WTC11 (cell line): ENCODE measurements at regions not wholly inside any gene's neighbourhood (a gene's known extent, or its start where the extent isn't known, plus 50 kb on each side); places are given as distances from the start of the nearest gene placed in this dataset.

Experiments used
- ATAC-seq: fragments of 200-7000 bp; cut with Tn5 transposase; 2 replicates; pipeline ENCODE4 v1.10.0; 2021; ENCODE audit warnings: mild to moderate bottlenecking, moderate library complexity
- CTCF ChIA-PET: fragments of 300-600 bp; sonication (Branson Sonifier 250); formaldehyde crosslinking; loops from one replicate; lab custom pipeline; 2021; ENCODE audit warnings: antibody characterized with exemption; lab: Charles Lee
- POLR2A ChIA-PET: fragments of 350-600 bp; sonication (Branson Sonifier 250); formaldehyde crosslinking; loops from one replicate; lab custom pipeline; 2021; ENCODE audit warnings: antibody characterized with exemption; lab: Charles Lee
- DNase-seq: peaks from one replicate; pipeline ENCODE4 v3.0.0; 2021; ENCODE audit warnings: low spot score
- H3K27ac Mint-ChIP-seq: 2 replicates; pipeline ENCODE4 v1.8.0; 2021; ENCODE audit warnings: mixed read lengths
- H3K27me3 Mint-ChIP-seq: 2 replicates; pipeline ENCODE4 v1.8.0; 2021; ENCODE audit warnings: low read depth, mild to moderate bottlenecking, moderate library complexity, mixed read lengths
- H3K36me3 Mint-ChIP-seq: 2 replicates; pipeline ENCODE4 v1.8.0; 2021; ENCODE audit warnings: mixed read lengths
- H3K4me1 Mint-ChIP-seq: 2 replicates; pipeline ENCODE4 v1.8.0; 2022; ENCODE audit warnings: mixed read lengths
- H3K4me3 Mint-ChIP-seq: 2 replicates; pipeline ENCODE4 v1.8.0; 2021; ENCODE audit warnings: mild to moderate bottlenecking, moderate library complexity, mixed read lengths
- H3K9me3 Mint-ChIP-seq: 2 replicates; pipeline ENCODE4 v1.8.0; 2021; ENCODE audit warnings: mixed read lengths
- CBFB ChIP-seq: sonication (generic); formaldehyde crosslinking; IDR thresholded peaks from 2 replicates; pipeline ENCODE4 v1.8.1; 2022; ENCODE audit warnings: mild to moderate bottlenecking, low read depth, missing genetic modification reagents
- CTCF ChIP-seq: fragments of 200-600 bp; IDR thresholded peaks from 2 replicates; pipeline ENCODE4 v1.8.0; 2022; ENCODE audit warnings: antibody characterized with exemption
- ERG ChIP-seq: fragments of 250-450 bp; sonication (Bioruptor Pico); IDR thresholded peaks from 2 replicates; pipeline ENCODE4 v1.8.0; 2021; ENCODE audit warnings: mild to moderate bottlenecking
- GABPB1 ChIP-seq: sonication (generic); formaldehyde crosslinking; IDR thresholded peaks from 2 replicates; pipeline ENCODE4 v1.8.1; 2023; ENCODE audit warnings: mild to moderate bottlenecking, missing genetic modification reagents
- GRHL2 ChIP-seq: fragments of 250-450 bp; sonication (Bioruptor Pico); IDR thresholded peaks from 2 replicates; pipeline ENCODE4 v1.8.0; 2022; ENCODE audit warnings: mild to moderate bottlenecking, moderate library complexity; ENCODE audit not compliant: insufficient replicate concordance, severe bottlenecking
- NFE2L1 ChIP-seq: sonication (generic); formaldehyde crosslinking; IDR thresholded peaks from 2 replicates; pipeline ENCODE4 v1.8.1; 2023; ENCODE audit warnings: missing genetic modification reagents
- PREB ChIP-seq: sonication (generic); formaldehyde crosslinking; IDR thresholded peaks from 2 replicates; pipeline ENCODE4 v1.8.1; 2022; ENCODE audit warnings: mild to moderate bottlenecking, missing genetic modification reagents, moderate library complexity, borderline replicate concordance
- SMAD4 ChIP-seq: sonication (generic); formaldehyde crosslinking; IDR thresholded peaks from 2 replicates; pipeline ENCODE4 v1.8.0; 2022; ENCODE audit warnings: mild to moderate bottlenecking, missing genetic modification reagents
- SOX15 ChIP-seq: fragments of 250-450 bp; sonication (Bioruptor Pico); IDR thresholded peaks from 2 replicates; pipeline ENCODE4 v1.9.0; 2021; ENCODE audit warnings: mild to moderate bottlenecking
- ZMAT4 ChIP-seq: fragments of 250-450 bp; sonication (Bioruptor Pico); IDR thresholded peaks from 2 replicates; pipeline ENCODE4 v1.9.0; 2021; ENCODE audit warnings: mild to moderate bottlenecking
- ZNF138 ChIP-seq: sonication (generic); formaldehyde crosslinking; conservative IDR thresholded peaks from 2 replicates; pipeline ENCODE4 v1.8.1; 2022; ENCODE audit warnings: mild to moderate bottlenecking, moderate library complexity, missing genetic modification reagents
- ZNF423 ChIP-seq: fragments of 250-450 bp; sonication (Bioruptor Pico); IDR thresholded peaks from 2 replicates; pipeline ENCODE4 v2.1.2; 2022; ENCODE audit warnings: mild to moderate bottlenecking, moderate library complexity
- TF ChIP-seq, protein P1 (sequence below): sonication (generic); formaldehyde crosslinking; IDR thresholded peaks from 2 replicates; pipeline ENCODE4 v1.8.1; 2023; ENCODE audit warnings: mild to moderate bottlenecking, missing genetic modification reagents, borderline replicate concordance
- TF ChIP-seq, protein P2 (sequence below): sonication (generic); formaldehyde crosslinking; IDR thresholded peaks from 2 replicates; pipeline ENCODE4 v1.8.0; 2022; ENCODE audit warnings: mild to moderate bottlenecking, missing genetic modification reagents
- TF ChIP-seq, protein P3 (sequence below): sonication (generic); formaldehyde crosslinking; IDR thresholded peaks from 2 replicates; pipeline ENCODE4 v1.8.1; 2023; ENCODE audit warnings: mild to moderate bottlenecking, missing genetic modification reagents

- TF ChIP-seq, protein P1, sequence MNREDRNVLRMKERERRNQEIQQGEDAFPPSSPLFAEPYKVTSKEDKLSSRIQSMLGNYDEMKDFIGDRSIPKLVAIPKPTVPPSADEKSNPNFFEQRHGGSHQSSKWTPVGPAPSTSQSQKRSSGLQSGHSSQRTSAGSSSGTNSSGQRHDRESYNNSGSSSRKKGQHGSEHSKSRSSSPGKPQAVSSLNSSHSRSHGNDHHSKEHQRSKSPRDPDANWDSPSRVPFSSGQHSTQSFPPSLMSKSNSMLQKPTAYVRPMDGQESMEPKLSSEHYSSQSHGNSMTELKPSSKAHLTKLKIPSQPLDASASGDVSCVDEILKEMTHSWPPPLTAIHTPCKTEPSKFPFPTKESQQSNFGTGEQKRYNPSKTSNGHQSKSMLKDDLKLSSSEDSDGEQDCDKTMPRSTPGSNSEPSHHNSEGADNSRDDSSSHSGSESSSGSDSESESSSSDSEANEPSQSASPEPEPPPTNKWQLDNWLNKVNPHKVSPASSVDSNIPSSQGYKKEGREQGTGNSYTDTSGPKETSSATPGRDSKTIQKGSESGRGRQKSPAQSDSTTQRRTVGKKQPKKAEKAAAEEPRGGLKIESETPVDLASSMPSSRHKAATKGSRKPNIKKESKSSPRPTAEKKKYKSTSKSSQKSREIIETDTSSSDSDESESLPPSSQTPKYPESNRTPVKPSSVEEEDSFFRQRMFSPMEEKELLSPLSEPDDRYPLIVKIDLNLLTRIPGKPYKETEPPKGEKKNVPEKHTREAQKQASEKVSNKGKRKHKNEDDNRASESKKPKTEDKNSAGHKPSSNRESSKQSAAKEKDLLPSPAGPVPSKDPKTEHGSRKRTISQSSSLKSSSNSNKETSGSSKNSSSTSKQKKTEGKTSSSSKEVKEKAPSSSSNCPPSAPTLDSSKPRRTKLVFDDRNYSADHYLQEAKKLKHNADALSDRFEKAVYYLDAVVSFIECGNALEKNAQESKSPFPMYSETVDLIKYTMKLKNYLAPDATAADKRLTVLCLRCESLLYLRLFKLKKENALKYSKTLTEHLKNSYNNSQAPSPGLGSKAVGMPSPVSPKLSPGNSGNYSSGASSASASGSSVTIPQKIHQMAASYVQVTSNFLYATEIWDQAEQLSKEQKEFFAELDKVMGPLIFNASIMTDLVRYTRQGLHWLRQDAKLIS (CRISPR knock-in tag), result no peak
- TF ChIP-seq SMAD4 (CRISPR knock-in tag), result no peak
- TF ChIP-seq, protein P2, sequence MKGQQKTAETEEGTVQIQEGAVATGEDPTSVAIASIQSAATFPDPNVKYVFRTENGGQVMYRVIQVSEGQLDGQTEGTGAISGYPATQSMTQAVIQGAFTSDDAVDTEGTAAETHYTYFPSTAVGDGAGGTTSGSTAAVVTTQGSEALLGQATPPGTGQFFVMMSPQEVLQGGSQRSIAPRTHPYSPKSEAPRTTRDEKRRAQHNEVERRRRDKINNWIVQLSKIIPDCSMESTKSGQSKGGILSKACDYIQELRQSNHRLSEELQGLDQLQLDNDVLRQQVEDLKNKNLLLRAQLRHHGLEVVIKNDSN (CRISPR knock-in tag), result no peak
- no peak for TF ChIP-seq ERG (CRISPR knock-in tag)
- TF ChIP-seq CBFB (CRISPR knock-in tag), result no peak
- no peak for TF ChIP-seq ZMAT4 (CRISPR knock-in tag)
- no peak for TF ChIP-seq GRHL2 (CRISPR knock-in tag)
- TF ChIP-seq ZNF423 (CRISPR knock-in tag), result no peak
- no peak for TF ChIP-seq NFE2L1 (CRISPR knock-in tag)
- TF ChIP-seq SOX15 (CRISPR knock-in tag), result no peak
- no peak for TF ChIP-seq ZNF138
- no peak for TF ChIP-seq GABPB1 (CRISPR knock-in tag)
- TF ChIP-seq, protein P3, sequence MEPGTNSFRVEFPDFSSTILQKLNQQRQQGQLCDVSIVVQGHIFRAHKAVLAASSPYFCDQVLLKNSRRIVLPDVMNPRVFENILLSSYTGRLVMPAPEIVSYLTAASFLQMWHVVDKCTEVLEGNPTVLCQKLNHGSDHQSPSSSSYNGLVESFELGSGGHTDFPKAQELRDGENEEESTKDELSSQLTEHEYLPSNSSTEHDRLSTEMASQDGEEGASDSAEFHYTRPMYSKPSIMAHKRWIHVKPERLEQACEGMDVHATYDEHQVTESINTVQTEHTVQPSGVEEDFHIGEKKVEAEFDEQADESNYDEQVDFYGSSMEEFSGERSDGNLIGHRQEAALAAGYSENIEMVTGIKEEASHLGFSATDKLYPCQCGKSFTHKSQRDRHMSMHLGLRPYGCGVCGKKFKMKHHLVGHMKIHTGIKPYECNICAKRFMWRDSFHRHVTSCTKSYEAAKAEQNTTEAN (CRISPR knock-in tag), result no peak
These were observed 65.8 kb upstream of the TRPC5 start (continued) for GRCh38 chrX:112148397-112148796.

GRCh38 chrX:112147206-112147605 is 64.6 kb upstream of the TRPC5 start:
- Mint-ChIP-seq H3K36me3 (no peaks in the 10 kb centered on the region), H3K4me3 (no peak overlapping the region), H3K27me3 (no peaks in the 10 kb centered on the region), H3K4me1 (peaks cover 10% of the 10 kb centered on the region), H3K9me3 (no peaks in the 10 kb centered on the region), H3K27ac (no peak overlapping the region)
- no peak for TF ChIP-seq PREB (CRISPR knock-in tag)
- TF ChIP-seq CTCF, result peak; percentile 31; the same call in 1 of the 2 replicates
- DNase-seq (peak; percentile 20), ATAC-seq (peak; percentile 68)
- ChIA-PET POLR2A (no interaction called here), CTCF (interaction anchor here (0.9 to 1.0 kb wide), 3 partner anchors 11 to 278 kb away, joined by 3 to 5 read pairs (median 4); no protein-coding TSS in a partner anchor)
